DMS 273 (cell line): ENCODE measurements at regions not wholly inside any gene's neighbourhood (a gene's known extent, or its start where the extent isn't known, plus 50 kb on each side); places are given as distances from the start of the nearest gene placed in this dataset.
A peak's percentile ranks its signal among the peaks of the same experiment; 100 is the strongest.
"Not testable (repeated sequence)": the region's sequence is repeated elsewhere in the genome, so short reads cannot be mapped to it uniquely, and the experiment has no call there.

ENCODE experiments used
- DNase-seq: peaks from one replicate; lab custom pipeline; 2025; ENCODE audit not compliant: unreplicated experiment; lab: John Stamatoyannopoulos, UW

- DNase-seq = no peak
Observed at GRCh38 chrX:1700757-1701156, 85.9 kb downstream of the ASMT start.

GRCh38 chrX:1701396-1701901 lies 86.6 kb downstream of the ASMT start:
- DNase-seq = not testable (repeated sequence)

GRCh38 chrX:1702142-1702541 lies 87.3 kb downstream of the ASMT start:
- DNase-seq = not testable (repeated sequence)

GRCh38 chrX:1702557-1702956 lies 87.7 kb downstream of the ASMT start:
- DNase-seq = not testable (repeated sequence)

- DNase-seq = not testable (repeated sequence)
Observed at GRCh38 chrX:1709277-1709676, 94.4 kb downstream of the ASMT start.

GRCh38 chrX:1713296-1713695 lies 98.4 kb downstream of the ASMT start:
- no peak for DNase-seq

- DNase-seq = no peak
Observed at GRCh38 chrX:1717373-1717772, 102.5 kb downstream of the ASMT start.

- no peak for DNase-seq
Observed at GRCh38 chrX:1719270-1719669, 104.4 kb downstream of the ASMT start.

- DNase-seq = no peak
Observed at GRCh38 chrX:1720836-1721235, 106.0 kb downstream of the ASMT start.

- DNase-seq = no peak
Observed at GRCh38 chrX:1725472-1725871, 110.6 kb downstream of the ASMT start.

- DNase-seq = peak; percentile 19
Observed at GRCh38 chrX:1727531-1728027, 112.7 kb downstream of the ASMT start.

- peak; percentile 33 for DNase-seq
Observed at GRCh38 chrX:1734806-1735205, 119.9 kb downstream of the ASMT start.

GRCh38 chrX:1741816-1742394 lies 127.0 kb downstream of the ASMT start:
- DNase-seq = no peak

GRCh38 chrX:1743105-1743504 lies 128.2 kb downstream of the ASMT start:
- no peak for DNase-seq

- DNase-seq = no peak
Observed at GRCh38 chrX:1743663-1744062, 128.8 kb downstream of the ASMT start.

GRCh38 chrX:1748408-1748807 lies 133.5 kb downstream of the ASMT start:
- DNase-seq = no peak

GRCh38 chrX:1749499-1749898 lies 134.6 kb downstream of the ASMT start:
- peak; percentile 13 for DNase-seq

GRCh38 chrX:1750267-1750666 lies 135.4 kb downstream of the ASMT start:
- no peak for DNase-seq

- peak; percentile 45 for DNase-seq
Observed at GRCh38 chrX:1751781-1752180, 136.9 kb downstream of the ASMT start.

- not testable (repeated sequence) for DNase-seq
Observed at GRCh38 chrX:1752799-1753198, 137.9 kb downstream of the ASMT start.

- no peak for DNase-seq
Observed at GRCh38 chrX:1754077-1754476, 139.2 kb downstream of the ASMT start.

GRCh38 chrX:1763294-1763693 lies 148.4 kb downstream of the ASMT start:
- DNase-seq = peak; percentile 14

- DNase-seq = not testable (repeated sequence)
Observed at GRCh38 chrX:1764883-1765364, 150.1 kb downstream of the ASMT start.
